IMR-90 (cell line): ENCODE measurements at regions not wholly inside any gene's neighbourhood (a gene's known extent, or its start where the extent isn't known, plus 50 kb on each side); places are given as distances from the start of the nearest gene placed in this dataset.

Experiments
- ATAC-seq: fragments of 200-7000 bp; cut with Tn5 transposase; 2 replicates; pipeline ENCODE4 v1.9.1; 2020; ENCODE audit warnings: low read depth, mild to moderate bottlenecking, moderate library complexity
- BruUV-seq: library from RNA; stranded (reverse); fragments of 400-500 nt; replicated peaks from 2 replicates; lab custom pipeline; 2021; lab: Mats Ljungman, UMichigan
- CTCF ChIA-PET: fragments of 300-600 bp; formaldehyde crosslinking; extraction: SDS; loops from one replicate; lab custom pipeline; 2021; ENCODE audit warnings: antibody characterized with exemption; lab: Yijun Ruan, JAX
- POLR2A ChIA-PET: fragments of 300-600 bp; sonication (Branson Sonifier 250); formaldehyde crosslinking; loops from one replicate; lab custom pipeline; 2022; ENCODE audit warnings: antibody characterized with exemption; ENCODE audit not compliant: unreplicated experiment; lab: Charles Lee
- DNase-seq: peaks from one replicate; pipeline ENCODE4 v3.0.0; 2013
- H2AFZ ChIP-seq: replicated peaks from 2 replicates; pipeline ENCODE3; 2013; ENCODE audit warnings: low read length, mild to moderate bottlenecking; ENCODE audit not compliant: poor library complexity
- H2AK5ac ChIP-seq: 2 replicates; pipeline ENCODE4 v1.6.1; 2013; ENCODE audit warnings: low read depth, low read length, inconsistent platforms
- H2AK9ac ChIP-seq: replicated peaks from 2 replicates; pipeline ENCODE3; 2013; ENCODE audit warnings: mild to moderate bottlenecking, low read depth, low read length, moderate library complexity; ENCODE audit not compliant: poor library complexity
- H2BK120ac ChIP-seq: 2 replicates; pipeline ENCODE4 v1.6.1; 2013; ENCODE audit warnings: low read depth, low read length, inconsistent platforms
- H2BK15ac ChIP-seq: 3 replicates; pipeline ENCODE4 v1.6.1; 2013; ENCODE audit warnings: low read depth, low read length, inconsistent platforms
- H2BK20ac ChIP-seq: 2 replicates; pipeline ENCODE4 v1.6.1; 2013; ENCODE audit warnings: low read depth, mild to moderate bottlenecking, inconsistent platforms, low read length, moderate library complexity
- H2BK5ac ChIP-seq: 2 replicates; pipeline ENCODE4 v1.6.1; 2013; ENCODE audit warnings: mild to moderate bottlenecking, low read depth, low read length, inconsistent platforms; ENCODE audit not compliant: poor library complexity, severe bottlenecking
- H3K14ac ChIP-seq: replicated peaks from 2 replicates; pipeline ENCODE4 v1.6.1; 2013; ENCODE audit warnings: low read depth, low read length, inconsistent platforms
- H3K18ac ChIP-seq: 2 replicates; pipeline ENCODE4 v1.6.1; 2013; ENCODE audit warnings: low read depth, low read length, control low read depth
- H3K23ac ChIP-seq: 2 replicates; pipeline ENCODE4 v1.6.1; 2013; ENCODE audit warnings: low read depth, low read length, inconsistent platforms
- H3K27ac ChIP-seq: 2 replicates; pipeline ENCODE4 v1.5.1; 2013; ENCODE audit warnings: mild to moderate bottlenecking, control low read depth, low read length; ENCODE audit not compliant: insufficient read depth
- H3K27me3 ChIP-seq: 2 replicates; pipeline ENCODE4 v1.6.1; 2013; ENCODE audit warnings: low read length; ENCODE audit not compliant: control insufficient read depth, insufficient read depth
- H3K36me3 ChIP-seq: 2 replicates; pipeline ENCODE4 v1.6.1; 2013; ENCODE audit warnings: low read length, mixed read lengths; ENCODE audit not compliant: control insufficient read depth, insufficient read depth
- H3K4ac ChIP-seq: 2 replicates; pipeline ENCODE4 v1.6.1; 2013; ENCODE audit warnings: low read depth, low read length, inconsistent platforms
- H3K4me1 ChIP-seq: 2 replicates; pipeline ENCODE4 v1.6.1; 2013; ENCODE audit warnings: low read length, mixed read lengths; ENCODE audit not compliant: control insufficient read depth, insufficient read depth
- H3K4me2 ChIP-seq: 2 replicates; pipeline ENCODE4 v1.6.1; 2013; ENCODE audit warnings: low read depth, mild to moderate bottlenecking, control low read depth, low read length, moderate library complexity
- H3K4me3 ChIP-seq: 2 replicates; pipeline ENCODE4 v1.5.1; 2013; ENCODE audit warnings: low read depth, mild to moderate bottlenecking, control low read depth, low read length, moderate library complexity; ENCODE audit not compliant: insufficient read depth
- H3K56ac ChIP-seq: 2 replicates; pipeline ENCODE4 v1.6.1; 2013; ENCODE audit warnings: low read length, inconsistent platforms; ENCODE audit not compliant: insufficient read depth; ENCODE audit errors: extremely low read depth
- H3K79me1 ChIP-seq, 2 experiments: 2 replicates each; pipeline ENCODE4 v1.6.1; 2013; ENCODE audit warnings: low read length in 2 of 2, inconsistent platforms in 1 of 2, low read depth in 1 of 2
- H3K9ac ChIP-seq: 2 replicates; pipeline ENCODE4 v1.6.1; 2013; ENCODE audit warnings: low read depth, low read length, control low read depth
- H3K9me1 ChIP-seq: 2 replicates; pipeline ENCODE4 v1.6.1; 2013; ENCODE audit warnings: low read length, inconsistent platforms; ENCODE audit not compliant: insufficient read depth
- H3K9me3 ChIP-seq: 2 replicates; pipeline ENCODE4 v1.6.1; 2013; ENCODE audit warnings: low read length; ENCODE audit not compliant: control insufficient read depth, insufficient read depth
- H4K20me1 ChIP-seq: 2 replicates; pipeline ENCODE4 v1.6.1; 2013; ENCODE audit warnings: low read length, inconsistent platforms; ENCODE audit not compliant: insufficient read depth
- H4K5ac ChIP-seq: 2 replicates; pipeline ENCODE4 v1.6.1; 2013; ENCODE audit warnings: mild to moderate bottlenecking, low read depth, low read length, control low read depth
- H4K8ac ChIP-seq, 2 experiments: 2 replicates each; pipeline ENCODE4 v1.6.1; 2013; ENCODE audit warnings: low read depth in 2 of 2, low read length in 2 of 2, control low read depth in 1 of 2, inconsistent platforms in 1 of 2
- H4K91ac ChIP-seq: 2 replicates; pipeline ENCODE4 v1.6.1; 2013; ENCODE audit warnings: low read depth, low read length, inconsistent platforms; ENCODE audit not compliant: insufficient read depth
- BHLHE40 ChIP-seq: fragments of 150-350 bp; IDR thresholded peaks from 2 replicates; pipeline ENCODE4 v1.6.1; 2016; ENCODE audit warnings: mild to moderate bottlenecking, low read depth, low read length
- CEBPB ChIP-seq: IDR thresholded peaks from 2 replicates; pipeline ENCODE4 v1.6.1; 2012; ENCODE audit warnings: low read depth, low read length, improper control_type of control experiment
- CHD1 ChIP-seq: IDR thresholded peaks from 2 replicates; pipeline ENCODE4 v1.6.1; 2012; ENCODE audit warnings: low read depth, low read length, improper control_type of control experiment
- FOS ChIP-seq: fragments of 150-350 bp; IDR thresholded peaks from 2 replicates; pipeline ENCODE4 v1.6.1; 2016; ENCODE audit warnings: low read depth, low read length
- MAFK ChIP-seq: IDR thresholded peaks from 2 replicates; pipeline ENCODE4 v1.6.1; 2012; ENCODE audit warnings: low read depth, low read length, improper control_type of control experiment
- MAZ ChIP-seq: IDR thresholded peaks from 2 replicates; pipeline ENCODE4 v1.6.1; 2012; ENCODE audit warnings: low read depth, mild to moderate bottlenecking, low read length, improper control_type of control experiment, moderate library complexity, borderline replicate concordance
- MXI1 ChIP-seq: IDR thresholded peaks from 2 replicates; pipeline ENCODE4 v1.6.1; 2012; ENCODE audit warnings: low read depth, mild to moderate bottlenecking, low read length, moderate library complexity, borderline replicate concordance
- NFE2L2 ChIP-seq: fragments of 150-350 bp; IDR thresholded peaks from 2 replicates; pipeline ENCODE4 v1.6.1; 2016; ENCODE audit warnings: low read depth, mild to moderate bottlenecking, low read length
- POLR2A ChIP-seq: IDR thresholded peaks from 2 replicates; pipeline ENCODE4 v1.6.1; 2012; ENCODE audit warnings: mild to moderate bottlenecking, low read depth, low read length
- RAD21 ChIP-seq: IDR thresholded peaks from 2 replicates; pipeline ENCODE4 v1.6.1; 2012; ENCODE audit warnings: low read length, improper control_type of control experiment
- RCOR1 ChIP-seq: IDR thresholded peaks from 2 replicates; pipeline ENCODE4 v1.6.1; 2012; ENCODE audit warnings: mild to moderate bottlenecking, low read length, improper control_type of control experiment; ENCODE audit not compliant: insufficient replicate concordance
- RFX5 ChIP-seq: IDR thresholded peaks from 2 replicates; pipeline ENCODE4 v1.8.0; 2012; ENCODE audit warnings: low read depth, mild to moderate bottlenecking, low read length, moderate library complexity
- SMC3 ChIP-seq: fragments of 150-350 bp; IDR thresholded peaks from 2 replicates; pipeline ENCODE4 v1.6.1; 2016; ENCODE audit warnings: low read depth, mild to moderate bottlenecking, antibody characterized with exemption, low read length, moderate library complexity
- WGBS, 2 experiments: methylation state at CpG; one replicate each; pipeline versions ENCODE4 v1.1.5 to v1.1.7; 2013; ENCODE audit warnings: missing lambda C conversion rate in 2 of 2; ENCODE audit not compliant: insufficient read length in 1 of 2; ENCODE audit errors: extremely low coverage in 2 of 2; 5-methylcytosine and 5-hydroxymethylcytosine counted together
- dilution Hi-C: fragments of 300-500 bp; cut with HindIII; formaldehyde crosslinking; loops from one replicate; pipeline ENCODE4 v1.14.3; 2018; ENCODE audit warnings: low sequenced_read_pairs; ENCODE audit not compliant: unreplicated experiment
- in situ Hi-C: fragments of 300-500 bp; cut with MboI; formaldehyde crosslinking; loops from 3 replicates; pipeline ENCODE4 v1.14.3; 2019; ENCODE audit warnings: low sequenced_read_pairs, inconsistent platforms, mixed read lengths
- intact Hi-C: fragments of 100-400 bp; cut with micrococcal nuclease; formaldehyde crosslinking; loops from 2 replicates; pipeline ENCODE4 v1.10.0; 2022
- TF ChIP-seq, protein P1 (sequence below): fragments of 150-350 bp; IDR thresholded peaks from 2 replicates; pipeline ENCODE4 v1.6.1; 2016; ENCODE audit warnings: low read depth, mild to moderate bottlenecking, low read length, moderate library complexity, borderline replicate concordance
- TF ChIP-seq, protein P2 (sequence below): fragments of 150-350 bp; IDR thresholded peaks from 2 replicates; pipeline ENCODE4 v1.6.1; 2017; ENCODE audit warnings: mild to moderate bottlenecking, antibody characterized with exemption, low read length, low read depth

DNA sequence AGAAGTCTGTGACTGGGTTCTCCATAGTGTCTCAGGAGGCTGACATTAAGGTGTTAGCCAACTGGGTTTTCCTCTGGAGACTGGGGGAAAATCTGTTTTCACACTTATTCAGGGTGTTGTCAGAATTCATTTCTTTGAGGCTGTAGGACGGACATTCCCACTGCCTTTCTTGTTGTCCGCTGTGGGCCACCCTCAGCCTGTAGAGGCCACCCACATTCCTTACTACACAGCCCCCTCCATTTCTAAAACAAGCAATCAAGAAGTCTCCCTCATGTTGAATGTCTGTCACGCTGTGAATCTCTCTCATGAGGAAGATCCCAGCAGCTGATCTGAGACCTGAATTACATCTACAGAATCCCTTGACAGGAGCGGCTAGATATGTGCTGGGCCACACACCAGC is 295.5 kb upstream of the RUNX1 start:
- Histone ChIP-seq H3K36me3 (no peaks in the 10 kb centered on the region), H2BK120ac (no peak overlapping the region), H4K5ac (no peak overlapping the region), H3K9me1 (no peaks in the 10 kb centered on the region; the same call in 1 of the 2 replicates), H3K27ac (no peak overlapping the region), H2BK15ac (no peak overlapping the region), H3K4me2 (no peak overlapping the region), H4K20me1 (no peaks in the 10 kb centered on the region), H3K18ac (no peak overlapping the region), H2AK5ac (no peak overlapping the region), H3K23ac (no peak overlapping the region), H2BK20ac (no peak overlapping the region), H2BK5ac (no peak overlapping the region), H2AK9ac (no peak overlapping the region), H3K27me3 (no peaks in the 10 kb centered on the region; the same call in 1 of the 2 replicates), H3K14ac (no peak overlapping the region), H3K79me1 (no peaks in the 10 kb centered on the region), H4K8ac (no peak overlapping the region), H3K4me3 (no peak overlapping the region), H3K9me3 (no peaks in the 10 kb centered on the region; the same call in 1 of the 2 replicates), H2AFZ (no peak overlapping the region), H3K56ac (no peak overlapping the region), H3K4ac (no peak overlapping the region), H4K91ac (no peak overlapping the region), H3K4me1 (peaks cover 4% of the 10 kb centered on the region), H3K9ac (no peak overlapping the region)
- ChIA-PET POLR2A (no interaction called here), CTCF (no interaction called here)
- in situ Hi-C loops = no loop called here
- 100% methylated on average over 1 of the region's 4 CpGs; no CpG with 5 or more reads in 1 of the 2 experiments for WGBS, 2 experiments
- dilution Hi-C loops = no loop called here
- no TSS peak for BruUV-seq
- intact Hi-C loops = no loop called here
- no peak for TF ChIP-seq RFX5
- no peak for TF ChIP-seq FOS
- TF ChIP-seq CHD1 = no peak
- no peak for TF ChIP-seq MAFK
- no peak for TF ChIP-seq POLR2A
- no peak for TF ChIP-seq RCOR1
- TF ChIP-seq, protein P1, sequence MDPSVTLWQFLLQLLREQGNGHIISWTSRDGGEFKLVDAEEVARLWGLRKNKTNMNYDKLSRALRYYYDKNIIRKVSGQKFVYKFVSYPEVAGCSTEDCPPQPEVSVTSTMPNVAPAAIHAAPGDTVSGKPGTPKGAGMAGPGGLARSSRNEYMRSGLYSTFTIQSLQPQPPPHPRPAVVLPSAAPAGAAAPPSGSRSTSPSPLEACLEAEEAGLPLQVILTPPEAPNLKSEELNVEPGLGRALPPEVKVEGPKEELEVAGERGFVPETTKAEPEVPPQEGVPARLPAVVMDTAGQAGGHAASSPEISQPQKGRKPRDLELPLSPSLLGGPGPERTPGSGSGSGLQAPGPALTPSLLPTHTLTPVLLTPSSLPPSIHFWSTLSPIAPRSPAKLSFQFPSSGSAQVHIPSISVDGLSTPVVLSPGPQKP = no peak
- no peak for TF ChIP-seq CEBPB
- TF ChIP-seq RAD21 = no peak
- no peak for TF ChIP-seq MAZ
- TF ChIP-seq BHLHE40 = no peak
- no peak for TF ChIP-seq SMC3
- TF ChIP-seq MXI1 = no peak
- no peak for TF ChIP-seq NFE2L2
- TF ChIP-seq, protein P2, sequence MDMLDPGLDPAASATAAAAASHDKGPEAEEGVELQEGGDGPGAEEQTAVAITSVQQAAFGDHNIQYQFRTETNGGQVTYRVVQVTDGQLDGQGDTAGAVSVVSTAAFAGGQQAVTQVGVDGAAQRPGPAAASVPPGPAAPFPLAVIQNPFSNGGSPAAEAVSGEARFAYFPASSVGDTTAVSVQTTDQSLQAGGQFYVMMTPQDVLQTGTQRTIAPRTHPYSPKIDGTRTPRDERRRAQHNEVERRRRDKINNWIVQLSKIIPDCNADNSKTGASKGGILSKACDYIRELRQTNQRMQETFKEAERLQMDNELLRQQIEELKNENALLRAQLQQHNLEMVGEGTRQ = no peak
- DNase-seq (no peak), ATAC-seq (no peak)
